ENCODE measurements at regions not wholly inside any gene's neighbourhood (a gene's known extent, or its start where the extent isn't known, plus 50 kb on each side); places are given as distances from the start of the nearest gene placed in this dataset.

DNA sequence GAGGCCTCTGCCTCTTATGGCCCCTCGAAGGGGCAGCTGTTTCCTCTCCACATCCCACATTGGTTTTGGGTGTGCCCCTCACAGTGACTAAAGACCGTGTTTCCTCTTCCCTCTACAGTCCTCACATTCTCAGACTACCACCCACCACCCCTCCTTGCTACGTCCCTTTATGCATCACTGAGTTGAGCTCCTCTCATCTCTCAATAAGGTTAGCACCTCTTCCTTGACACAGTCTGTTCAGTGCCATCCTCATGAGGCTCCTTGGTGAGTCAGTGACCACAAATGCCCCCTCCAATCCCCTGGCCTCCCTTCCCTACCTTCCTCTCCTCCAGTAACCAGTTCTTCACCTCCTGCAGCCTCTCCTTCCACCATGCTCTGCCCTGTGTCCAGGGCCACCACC lies 239.1 kb upstream of the MYO3A start:
- Histone ChIP-seq H3K4me2 (ENCODE audit: low read length) (no peak overlapping the region), H3K79me2 (ENCODE audit: low read length) (no peaks in the 10 kb centered on the region), H3K27ac (ENCODE audit: low read length) (no peak overlapping the region), H3K4me3 (ENCODE audit: low read length) (no peak overlapping the region), H4K20me1 (ENCODE audit: insufficient read depth, low read length) (no peaks in the 10 kb centered on the region), H3K4me1 (ENCODE audit: low read length) (no peaks in the 10 kb centered on the region), H3K36me3 (replicated peaks; ENCODE audit: low read depth, low read length) (no peaks in the 10 kb centered on the region), H3K9me3 (ENCODE audit: insufficient read depth, low read length) (no peaks in the 10 kb centered on the region), H2AFZ (ENCODE audit: low read depth, low read length) (no peak overlapping the region), H3K9ac (ENCODE audit: low read length) (no peak overlapping the region), H3K27me3 (ENCODE audit: low read depth, low read length) (no peaks in the 10 kb centered on the region)
- TF ChIP-seq EZH2phosphoT487 (IDR thresholded peaks at IDR 0.05; ENCODE audit: low read depth): no peak
- TF ChIP-seq, protein P1, sequence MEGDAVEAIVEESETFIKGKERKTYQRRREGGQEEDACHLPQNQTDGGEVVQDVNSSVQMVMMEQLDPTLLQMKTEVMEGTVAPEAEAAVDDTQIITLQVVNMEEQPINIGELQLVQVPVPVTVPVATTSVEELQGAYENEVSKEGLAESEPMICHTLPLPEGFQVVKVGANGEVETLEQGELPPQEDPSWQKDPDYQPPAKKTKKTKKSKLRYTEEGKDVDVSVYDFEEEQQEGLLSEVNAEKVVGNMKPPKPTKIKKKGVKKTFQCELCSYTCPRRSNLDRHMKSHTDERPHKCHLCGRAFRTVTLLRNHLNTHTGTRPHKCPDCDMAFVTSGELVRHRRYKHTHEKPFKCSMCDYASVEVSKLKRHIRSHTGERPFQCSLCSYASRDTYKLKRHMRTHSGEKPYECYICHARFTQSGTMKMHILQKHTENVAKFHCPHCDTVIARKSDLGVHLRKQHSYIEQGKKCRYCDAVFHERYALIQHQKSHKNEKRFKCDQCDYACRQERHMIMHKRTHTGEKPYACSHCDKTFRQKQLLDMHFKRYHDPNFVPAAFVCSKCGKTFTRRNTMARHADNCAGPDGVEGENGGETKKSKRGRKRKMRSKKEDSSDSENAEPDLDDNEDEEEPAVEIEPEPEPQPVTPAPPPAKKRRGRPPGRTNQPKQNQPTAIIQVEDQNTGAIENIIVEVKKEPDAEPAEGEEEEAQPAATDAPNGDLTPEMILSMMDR (IDR thresholded peaks at IDR 0.05; ENCODE audit: low read depth, low read length): no peak

- Histone ChIP-seq H3K27ac (ENCODE audit: low read length) (no peak overlapping the region), H3K27me3 (ENCODE audit: low read depth, low read length) (no peaks in the 10 kb centered on the region), H3K9ac (ENCODE audit: low read length) (no peak overlapping the region), H3K36me3 (replicated peaks; ENCODE audit: low read depth, low read length) (no peaks in the 10 kb centered on the region), H3K4me3 (ENCODE audit: low read length) (no peak overlapping the region), H2AFZ (ENCODE audit: low read depth, low read length) (no peak overlapping the region), H4K20me1 (ENCODE audit: insufficient read depth, low read length) (no peaks in the 10 kb centered on the region), H3K9me3 (ENCODE audit: insufficient read depth, low read length) (no peaks in the 10 kb centered on the region), H3K4me2 (ENCODE audit: low read length) (no peak overlapping the region), H3K4me1 (ENCODE audit: low read length) (no peaks in the 10 kb centered on the region), H3K79me2 (ENCODE audit: low read length) (no peaks in the 10 kb centered on the region)
- TF ChIP-seq, protein P1 (IDR thresholded peaks at IDR 0.05; ENCODE audit: low read depth, low read length): no peak
- TF ChIP-seq EZH2phosphoT487 (IDR thresholded peaks at IDR 0.05; ENCODE audit: low read depth): no peak
Observed at GRCh38 chr10:25695586-25695985, 238.4 kb upstream of the MYO3A start.

- Histone ChIP-seq H3K79me2 (ENCODE audit: low read length) (no peaks in the 10 kb centered on the region), H3K27me3 (ENCODE audit: low read depth, low read length) (no peaks in the 10 kb centered on the region), H3K9me3 (ENCODE audit: insufficient read depth, low read length) (no peaks in the 10 kb centered on the region), H3K4me1 (ENCODE audit: low read length) (no peaks in the 10 kb centered on the region), H4K20me1 (ENCODE audit: insufficient read depth, low read length) (no peaks in the 10 kb centered on the region), H3K4me2 (ENCODE audit: low read length) (no peak overlapping the region), H2AFZ (ENCODE audit: low read depth, low read length) (no peak overlapping the region), H3K36me3 (replicated peaks; ENCODE audit: low read depth, low read length) (no peaks in the 10 kb centered on the region), H3K4me3 (ENCODE audit: low read length) (no peak overlapping the region), H3K9ac (ENCODE audit: low read length) (no peak overlapping the region), H3K27ac (ENCODE audit: low read length) (no peak overlapping the region)
- TF ChIP-seq, protein P1 (IDR thresholded peaks at IDR 0.05; ENCODE audit: low read depth, low read length): no peak; the same call in 1 of the 2 replicates
- TF ChIP-seq EZH2phosphoT487 (IDR thresholded peaks at IDR 0.05; ENCODE audit: low read depth): no peak
Observed at GRCh38 chr10:25696013-25696708, 237.9 kb upstream of the MYO3A start.

GRCh38 chr10:25697412-25697811 lies 236.6 kb upstream of the MYO3A start:
- no peaks in the 10 kb centered on the region for H3K79me2 ChIP-seq (ENCODE audit: low read length)
- no peaks in the 10 kb centered on the region for H4K20me1 ChIP-seq (ENCODE audit: insufficient read depth, low read length)
- no peak overlapping the region for H3K27ac ChIP-seq (ENCODE audit: low read length)
- no peak overlapping the region for H3K4me2 ChIP-seq (ENCODE audit: low read length)
- H3K36me3 ChIP-seq (replicated peaks; ENCODE audit: low read depth, low read length): no peaks in the 10 kb centered on the region
- H2AFZ ChIP-seq (ENCODE audit: low read depth, low read length): no peak overlapping the region
- H3K9ac ChIP-seq (ENCODE audit: low read length): no peak overlapping the region
- no peak for TF ChIP-seq EZH2phosphoT487 (IDR thresholded peaks at IDR 0.05; ENCODE audit: low read depth)
- TF ChIP-seq, protein P1 (IDR thresholded peaks at IDR 0.05; ENCODE audit: low read depth, low read length): no peak
- H3K9me3 ChIP-seq (ENCODE audit: insufficient read depth, low read length): no peaks in the 10 kb centered on the region
- no peak overlapping the region for H3K4me3 ChIP-seq (ENCODE audit: low read length)
- H3K4me1 ChIP-seq (ENCODE audit: low read length): no peaks in the 10 kb centered on the region
- no peaks in the 10 kb centered on the region for H3K27me3 ChIP-seq (ENCODE audit: low read depth, low read length)
